Kidney (tissue), 13 donors: ENCODE measurements at regions not wholly inside any gene's neighbourhood (a gene's known extent, or its start where the extent isn't known, plus 50 kb on each side); places are given as distances from the start of the nearest gene placed in this dataset.

Experiments
- DNase-seq, 5 donors: peaks; one replicate each; pipeline ENCODE4 v3.0.0-alpha.2; 2013 to 2020
- FAIRE-seq: peaks from 2 replicates; lab custom pipeline; 2012; peaks lifted over from hg19 to GRCh38; lab: Jason Lieb, UNC
- H3K27ac ChIP-seq, 2 donors: one replicate each; pipeline ENCODE4 v1.7.0; 2013; ENCODE audit warnings: low read depth in 2 of 2, low read length in 2 of 2, inconsistent platforms in 1 of 2
- H3K27me3 ChIP-seq: one replicate; pipeline ENCODE4 v1.7.1; 2013; ENCODE audit warnings: low read length, inconsistent platforms; ENCODE audit not compliant: control insufficient read depth, insufficient read depth
- H3K36me3 ChIP-seq, 3 donors: one replicate each; pipeline versions ENCODE4 v1.7.0 to v1.7.1; 2013; ENCODE audit warnings: low read length in 3 of 3, control low read depth in 1 of 3, inconsistent platforms in 1 of 3; ENCODE audit not compliant: insufficient read depth in 3 of 3, control insufficient read depth in 2 of 3
- H3K4me1 ChIP-seq, 3 donors: one replicate each; pipeline versions ENCODE4 v1.7.0 to v1.7.1; 2013; ENCODE audit warnings: low read length in 3 of 3, inconsistent platforms in 1 of 3, low read depth in 1 of 3; ENCODE audit not compliant: control insufficient read depth in 2 of 3, insufficient read depth in 2 of 3
- H3K4me3 ChIP-seq, 3 donors: one replicate each; pipeline versions ENCODE4 v1.7.0 to v1.8.1; 2013; ENCODE audit warnings: low read length in 3 of 3, control low read depth in 1 of 3, inconsistent platforms in 1 of 3
- H3K9ac ChIP-seq, 3 donors: one replicate each; pipeline versions ENCODE4 v1.7.0 to v1.7.1; 2013; ENCODE audit warnings: low read length in 3 of 3, control low read depth in 1 of 3, inconsistent platforms in 1 of 3
- H3K9me3 ChIP-seq, 3 donors: one replicate each; pipeline versions ENCODE4 v1.7.0 to v1.7.1; 2013; ENCODE audit warnings: low read length in 3 of 3, control low read depth in 1 of 3, inconsistent platforms in 1 of 3; ENCODE audit not compliant: control insufficient read depth in 2 of 3, insufficient read depth in 1 of 3
- intact Hi-C: fragments of 100-400 bp; cut with DNase I; formaldehyde crosslinking; loops from one replicate; pipeline ENCODE4 v1.11.1; 2022
- TF ChIP-seq, protein P1 (sequence below): IDR thresholded peaks from 3 replicates; pipeline ENCODE4 v1.5.1; 2012; ENCODE audit warnings: mild to moderate bottlenecking, moderate library complexity, borderline replicate concordance; ENCODE audit not compliant: insufficient read depth; ENCODE audit errors: extremely low read depth
- donor health status: control.
- donor health status: control.
- donor health status: control.
- donor health status: control.
- donor health status: control.
- donor health status: DM: yes; HTN: yes; CAD: no.
- donor health status: Normal renal cell carcinoma (clear cell type).

DNA sequence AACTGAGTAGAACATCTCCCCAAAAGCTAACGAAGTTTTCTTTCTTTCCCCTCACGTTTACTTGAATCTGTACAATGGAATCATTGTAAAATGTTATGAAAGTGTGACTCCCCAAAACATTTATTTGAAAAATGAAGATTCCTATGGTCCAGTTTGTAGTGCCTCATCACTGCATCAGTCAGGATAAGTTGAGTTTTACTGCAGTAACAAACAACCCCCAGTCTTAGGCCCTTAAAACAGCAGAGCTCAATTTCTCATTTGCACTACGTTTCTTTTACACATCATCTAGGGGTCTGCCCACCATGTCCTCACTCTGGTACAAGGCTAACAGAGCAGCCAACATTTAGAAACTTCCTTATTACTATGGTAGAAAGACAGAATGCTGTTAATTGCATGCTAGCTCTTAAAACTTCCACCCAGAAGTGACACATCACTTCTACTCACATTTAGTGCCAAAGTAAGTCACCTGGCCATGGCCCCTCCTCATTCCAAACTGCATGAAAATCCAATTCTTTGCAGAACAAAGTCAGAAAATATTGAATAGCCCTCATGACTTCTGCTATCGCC is 546.4 kb downstream of the MED13L start:
- FAIRE-seq (no peak), DNase-seq (no peak)
- H3K9ac ChIP-seq: no peak overlapping the region
- intact Hi-C loops: no loop called here
- H3K4me3 ChIP-seq: no peak overlapping the region
- H3K27ac ChIP-seq: no peak overlapping the region
- no peaks in the 10 kb centered on the region for H3K4me1 ChIP-seq
- H3K9me3 ChIP-seq: no peaks in the 10 kb centered on the region
- no peaks in the 10 kb centered on the region for H3K27me3 ChIP-seq
- no peaks in the 10 kb centered on the region for H3K36me3 ChIP-seq
- TF ChIP-seq, protein P1, sequence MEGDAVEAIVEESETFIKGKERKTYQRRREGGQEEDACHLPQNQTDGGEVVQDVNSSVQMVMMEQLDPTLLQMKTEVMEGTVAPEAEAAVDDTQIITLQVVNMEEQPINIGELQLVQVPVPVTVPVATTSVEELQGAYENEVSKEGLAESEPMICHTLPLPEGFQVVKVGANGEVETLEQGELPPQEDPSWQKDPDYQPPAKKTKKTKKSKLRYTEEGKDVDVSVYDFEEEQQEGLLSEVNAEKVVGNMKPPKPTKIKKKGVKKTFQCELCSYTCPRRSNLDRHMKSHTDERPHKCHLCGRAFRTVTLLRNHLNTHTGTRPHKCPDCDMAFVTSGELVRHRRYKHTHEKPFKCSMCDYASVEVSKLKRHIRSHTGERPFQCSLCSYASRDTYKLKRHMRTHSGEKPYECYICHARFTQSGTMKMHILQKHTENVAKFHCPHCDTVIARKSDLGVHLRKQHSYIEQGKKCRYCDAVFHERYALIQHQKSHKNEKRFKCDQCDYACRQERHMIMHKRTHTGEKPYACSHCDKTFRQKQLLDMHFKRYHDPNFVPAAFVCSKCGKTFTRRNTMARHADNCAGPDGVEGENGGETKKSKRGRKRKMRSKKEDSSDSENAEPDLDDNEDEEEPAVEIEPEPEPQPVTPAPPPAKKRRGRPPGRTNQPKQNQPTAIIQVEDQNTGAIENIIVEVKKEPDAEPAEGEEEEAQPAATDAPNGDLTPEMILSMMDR: no peak

DNA sequence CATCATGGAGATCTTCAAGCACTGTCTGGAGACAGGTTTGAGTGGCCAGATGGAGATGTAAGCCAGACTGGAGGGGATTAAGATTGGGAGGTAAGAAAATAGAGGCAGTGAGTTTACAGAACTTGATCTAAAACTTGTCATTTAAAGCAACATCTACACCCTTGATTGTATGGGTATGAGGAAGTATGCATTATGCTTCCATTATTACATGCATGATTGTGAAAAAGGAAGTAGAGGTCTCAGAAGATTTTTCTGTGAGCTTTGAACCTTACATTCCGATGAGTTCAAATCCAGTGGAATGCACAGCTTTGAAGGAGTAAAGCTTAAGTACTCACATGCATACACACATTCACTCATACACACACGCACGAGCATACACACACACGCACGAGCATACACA is 550.8 kb downstream of the MED13L start:
- intact Hi-C loops: no loop called here
- DNase-seq (no peak), FAIRE-seq (no peak)
- TF ChIP-seq, protein P1: no peak
- Histone ChIP-seq H3K9ac (no peak overlapping the region), H3K4me3 (no peak overlapping the region), H3K27ac (no peak overlapping the region), H3K9me3 (no peaks in the 10 kb centered on the region), H3K4me1 (no peaks in the 10 kb centered on the region), H3K27me3 (no peaks in the 10 kb centered on the region), H3K36me3 (no peaks in the 10 kb centered on the region)

GRCh38 chr12:115722181-115722580 is 555.3 kb downstream of the MED13L start:
- Histone ChIP-seq H3K4me3 (no peak overlapping the region), H3K27me3 (no peaks in the 10 kb centered on the region), H3K36me3 (no peaks in the 10 kb centered on the region), H3K9ac (no peak overlapping the region), H3K4me1 (no peaks in the 10 kb centered on the region), H3K9me3 (no peaks in the 10 kb centered on the region), H3K27ac (no peak overlapping the region)
- FAIRE-seq (no peak), DNase-seq (no peak)
- intact Hi-C loops: no loop called here
- TF ChIP-seq, protein P1: no peak

DNA sequence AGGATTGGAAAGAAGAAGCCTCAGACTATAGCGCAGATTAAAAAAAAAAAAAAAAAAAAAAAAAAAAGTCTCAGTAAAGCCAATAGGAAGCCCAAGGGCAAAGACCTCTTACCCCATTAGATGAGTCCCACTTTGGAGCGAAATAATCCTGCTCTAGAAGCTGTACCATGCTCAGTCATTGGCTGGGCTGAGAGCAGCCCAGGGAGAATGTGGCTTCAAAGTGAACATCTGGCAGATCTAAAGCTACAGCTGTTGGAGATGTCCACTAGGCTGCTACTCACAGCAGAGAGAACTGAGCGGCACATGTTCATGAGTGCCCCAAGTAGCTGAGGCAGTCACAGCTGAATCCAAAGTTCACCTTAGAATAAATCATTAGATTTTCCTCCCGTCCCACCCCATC is 560.9 kb downstream of the MED13L start:
- H3K9me3 ChIP-seq: no peaks in the 10 kb centered on the region
- intact Hi-C loops: no loop called here
- no peaks in the 10 kb centered on the region for H3K36me3 ChIP-seq
- FAIRE-seq: no peak
- H3K27me3 ChIP-seq: no peaks in the 10 kb centered on the region
- H3K27ac ChIP-seq: no peak overlapping the region
- H3K4me3 ChIP-seq: no peak overlapping the region
- H3K4me1 ChIP-seq: no peaks in the 10 kb centered on the region
- no peak overlapping the region for H3K9ac ChIP-seq
- DNase-seq: peak in 1 of 5 donors; percentile 14
- TF ChIP-seq, protein P1: no peak
